Lower leg skin (tissue), 4 donors: ENCODE measurements at regions not wholly inside any gene's neighbourhood (a gene's known extent, or its start where the extent isn't known, plus 50 kb on each side); places are given as distances from the start of the nearest gene placed in this dataset.

Experiments
- DNase-seq, 2 donors: peaks; one replicate each; pipeline ENCODE4 v3.0.0-alpha.2; 2019; ENCODE audit warnings: low spot score in 2 of 2
- H3K4me3 ChIP-seq: fragments of 200-600 bp; sonication (generic); 2 replicates; pipeline ENCODE4 v1.5.1; 2017; ENCODE audit warnings: mild to moderate bottlenecking, low read depth; ENCODE audit not compliant: poor library complexity, severe bottlenecking
- POLR2A ChIP-seq, 2 donors: fragments of 450-650 bp; IDR thresholded peaks; one replicate each; pipeline ENCODE4 v1.6.1; 2016 to 2017; ENCODE audit warnings: antibody characterized with exemption in 2 of 2, mild to moderate bottlenecking in 1 of 2, moderate library complexity in 1 of 2
- WGBS, 2 donors: methylation state at CpG; one replicate each; pipeline ENCODE4 v1.1.5; 2018; 5-methylcytosine and 5-hydroxymethylcytosine counted together
- intact Hi-C: fragments of 100-400 bp; cut with DNase I; formaldehyde crosslinking; loops from one replicate; pipeline ENCODE4 v1.15.0; 2023; ENCODE audit warnings: low total_unique reads
- TF ChIP-seq, protein P1 (sequence below), 3 donors: fragments of 450-650 bp; IDR thresholded peaks; one replicate each; pipeline ENCODE4 v1.5.1; 2016; ENCODE audit warnings: antibody characterized with exemption in 3 of 3, mild to moderate bottlenecking in 3 of 3, moderate library complexity in 2 of 3

DNA sequence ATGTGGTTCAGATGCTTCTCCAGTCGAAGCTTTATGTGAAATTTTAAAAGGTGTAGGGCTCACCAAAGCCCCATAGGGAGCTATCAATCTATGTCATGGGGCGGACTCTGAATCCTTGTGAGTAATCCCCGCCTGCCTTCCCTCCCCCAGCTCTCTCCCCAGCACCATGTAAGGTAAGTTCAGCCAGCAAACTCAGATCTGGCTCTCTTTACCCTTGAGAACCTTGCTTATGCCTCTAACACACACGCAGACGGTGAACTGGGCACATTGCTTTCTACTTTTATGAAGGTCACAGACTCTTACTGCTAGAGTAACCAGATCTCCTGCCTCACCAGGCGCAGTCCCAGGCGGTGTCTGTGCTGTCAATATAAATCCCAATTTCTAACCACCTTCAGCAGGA is 82.6 kb upstream of the CNKSR3 start:
- DNase-seq = no peak
- intact Hi-C loops = no loop called here
- no peak for TF ChIP-seq POLR2A (IDR thresholded peaks at IDR 0.05)
- TF ChIP-seq, protein P1, sequence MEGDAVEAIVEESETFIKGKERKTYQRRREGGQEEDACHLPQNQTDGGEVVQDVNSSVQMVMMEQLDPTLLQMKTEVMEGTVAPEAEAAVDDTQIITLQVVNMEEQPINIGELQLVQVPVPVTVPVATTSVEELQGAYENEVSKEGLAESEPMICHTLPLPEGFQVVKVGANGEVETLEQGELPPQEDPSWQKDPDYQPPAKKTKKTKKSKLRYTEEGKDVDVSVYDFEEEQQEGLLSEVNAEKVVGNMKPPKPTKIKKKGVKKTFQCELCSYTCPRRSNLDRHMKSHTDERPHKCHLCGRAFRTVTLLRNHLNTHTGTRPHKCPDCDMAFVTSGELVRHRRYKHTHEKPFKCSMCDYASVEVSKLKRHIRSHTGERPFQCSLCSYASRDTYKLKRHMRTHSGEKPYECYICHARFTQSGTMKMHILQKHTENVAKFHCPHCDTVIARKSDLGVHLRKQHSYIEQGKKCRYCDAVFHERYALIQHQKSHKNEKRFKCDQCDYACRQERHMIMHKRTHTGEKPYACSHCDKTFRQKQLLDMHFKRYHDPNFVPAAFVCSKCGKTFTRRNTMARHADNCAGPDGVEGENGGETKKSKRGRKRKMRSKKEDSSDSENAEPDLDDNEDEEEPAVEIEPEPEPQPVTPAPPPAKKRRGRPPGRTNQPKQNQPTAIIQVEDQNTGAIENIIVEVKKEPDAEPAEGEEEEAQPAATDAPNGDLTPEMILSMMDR (IDR thresholded peaks at IDR 0.05) = no peak
- no peak overlapping the region for H3K4me3 ChIP-seq
- 86 to 89% methylated on average over 7 of the region's 7 CpGs for WGBS, 2 donors

DNA sequence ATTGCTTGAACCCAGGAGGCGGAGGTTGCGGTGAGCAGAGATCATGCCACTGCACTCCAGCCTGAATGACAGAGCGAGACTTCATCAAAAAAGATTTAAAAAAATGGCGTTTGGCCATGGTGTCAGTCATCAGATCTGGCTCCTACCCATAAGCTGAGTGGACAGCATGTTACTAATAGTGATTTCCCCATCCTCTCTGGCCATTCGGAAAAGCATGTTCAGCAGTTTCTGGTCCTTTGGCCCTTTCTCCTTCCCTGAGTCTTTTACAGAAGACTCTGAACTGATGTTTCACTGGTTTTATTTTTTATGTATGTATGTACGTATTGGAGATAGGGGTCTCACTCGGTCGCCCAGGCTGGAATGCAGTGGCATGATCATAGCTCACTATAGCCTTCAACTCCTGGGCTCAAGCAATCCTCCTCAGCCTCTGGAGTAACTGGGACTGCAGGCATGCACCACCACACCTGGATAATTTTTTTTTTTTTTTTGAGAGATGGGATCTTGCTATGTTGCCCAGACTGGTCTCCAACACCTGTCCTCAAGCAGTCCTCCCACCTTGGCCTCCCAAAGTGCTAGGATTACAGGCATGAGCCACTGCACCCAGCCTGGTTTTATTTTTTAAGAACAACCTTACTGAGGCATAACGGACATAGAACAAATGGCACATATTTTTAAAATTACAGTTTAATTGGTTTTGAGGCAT is 84.2 kb upstream of the CNKSR3 start:
- intact Hi-C loops = no loop called here

DNA sequence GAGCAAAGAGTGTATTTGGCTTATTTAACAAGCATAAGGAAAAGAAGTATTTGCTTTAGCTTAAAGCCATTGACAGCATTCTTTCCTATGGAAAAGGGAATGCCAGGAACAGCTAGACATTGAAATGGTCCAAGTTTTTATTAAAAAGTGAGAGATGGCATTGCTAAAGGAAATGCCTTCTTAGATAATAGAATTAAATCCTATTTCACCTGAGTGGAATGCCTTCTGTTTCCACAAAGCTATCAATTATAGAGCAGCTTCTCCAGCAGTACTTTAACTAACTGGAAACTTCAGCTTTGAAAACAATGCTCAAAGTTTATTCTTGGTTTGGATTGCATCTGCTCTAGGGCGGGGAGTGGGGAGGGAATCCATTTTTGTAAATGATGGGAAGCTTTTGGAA is 85.1 kb upstream of the CNKSR3 start:
- DNase-seq = no peak
- intact Hi-C loops = no loop called here
- no peak overlapping the region for H3K4me3 ChIP-seq
- TF ChIP-seq POLR2A (IDR thresholded peaks at IDR 0.05) = no peak
- TF ChIP-seq, protein P1 (IDR thresholded peaks at IDR 0.05) = no peak
- WGBS, 2 donors = 79 to 85% methylated on average over 1 of the region's 1 CpG

More for the DNA sequence above, 84.2 kb upstream of the CNKSR3 start:
- WGBS, 2 donors = 85 to 89% methylated on average over 9 of the region's 9 CpGs
- TF ChIP-seq POLR2A (IDR thresholded peaks at IDR 0.05) = no peak
- TF ChIP-seq, protein P1 (IDR thresholded peaks at IDR 0.05) = no peak
- no peak for DNase-seq
- no peak overlapping the region for H3K4me3 ChIP-seq

DNA sequence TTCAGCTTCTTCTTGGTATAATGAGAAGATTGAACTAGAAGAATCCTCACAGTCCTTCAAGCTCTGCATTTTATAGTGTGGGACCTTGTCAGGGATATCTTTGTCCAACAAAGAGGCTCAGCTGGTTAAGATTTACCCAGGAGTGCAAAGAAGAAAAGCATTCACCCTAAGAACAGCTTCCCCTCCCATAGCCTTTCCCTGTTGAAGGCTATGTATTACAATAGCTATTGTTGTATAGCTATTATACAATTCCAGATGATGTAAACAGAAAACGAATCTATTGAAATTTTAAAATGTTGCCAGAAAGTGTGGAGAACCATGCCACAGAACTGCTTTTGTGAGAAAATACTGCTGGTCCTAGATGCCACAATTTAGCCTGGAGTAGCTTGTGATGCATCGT is 85.5 kb upstream of the CNKSR3 start:
- 79 to 86% methylated on average over 2 of the region's 2 CpGs for WGBS, 2 donors
- H3K4me3 ChIP-seq = no peak overlapping the region
- TF ChIP-seq, protein P1 (IDR thresholded peaks at IDR 0.05) = no peak
- TF ChIP-seq POLR2A (IDR thresholded peaks at IDR 0.05) = no peak
- intact Hi-C loops = no loop called here
- no peak for DNase-seq

DNA sequence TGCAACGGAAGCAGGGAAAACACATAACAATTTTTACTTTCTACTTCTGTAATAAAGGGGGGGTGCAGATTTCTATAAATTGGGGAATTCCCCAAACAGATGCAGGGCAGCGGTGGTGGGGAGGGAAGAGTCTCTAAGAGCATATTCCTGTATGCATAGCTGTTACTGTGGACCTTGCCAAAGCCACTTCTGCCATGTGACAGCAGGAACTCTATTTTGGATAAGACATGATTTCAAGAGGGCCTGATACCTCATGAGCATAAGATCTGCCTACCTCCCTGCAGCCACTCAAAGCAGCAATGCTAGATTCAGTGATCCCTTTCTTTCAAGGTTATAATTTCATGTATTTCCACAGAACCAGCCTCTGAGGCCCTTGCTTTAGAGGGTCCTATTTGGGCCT is 86.2 kb upstream of the CNKSR3 start:
- WGBS, 2 donors = 81 to 95% methylated on average over 2 of the region's 2 CpGs
- H3K4me3 ChIP-seq = no peak overlapping the region
- TF ChIP-seq, protein P1 (IDR thresholded peaks at IDR 0.05) = no peak
- TF ChIP-seq POLR2A (IDR thresholded peaks at IDR 0.05) = no peak
- DNase-seq = no peak
- intact Hi-C loops = no loop called here

DNA sequence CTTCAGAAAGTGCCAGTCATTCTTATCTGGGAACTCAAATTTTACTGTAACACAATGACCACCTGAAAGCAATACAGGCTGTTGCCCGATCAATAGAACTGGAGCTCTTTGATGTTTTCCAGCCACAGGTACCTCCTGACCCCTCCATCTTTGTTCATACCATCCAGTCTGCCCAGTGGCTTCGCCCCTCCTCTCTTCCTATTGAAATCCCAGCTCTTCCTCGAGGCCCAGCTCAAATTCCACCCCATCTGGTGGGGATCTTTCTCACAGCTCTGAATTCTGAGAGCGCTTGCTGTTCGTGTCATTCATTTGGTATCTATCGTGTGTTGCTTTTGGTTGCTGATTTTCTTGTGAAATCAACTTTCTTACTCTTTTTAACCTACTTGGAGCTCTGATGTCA is 87.9 kb upstream of the CNKSR3 start:
- no peak for TF ChIP-seq POLR2A (IDR thresholded peaks at IDR 0.05)
- TF ChIP-seq, protein P1 (IDR thresholded peaks at IDR 0.05) = no peak
- intact Hi-C loops = no loop called here
- 91 to 92% methylated on average over 6 of the region's 6 CpGs for WGBS, 2 donors
- no peak overlapping the region for H3K4me3 ChIP-seq
- no peak for DNase-seq
